ENCODE measurements at regions not wholly inside any gene's neighbourhood (a gene's known extent, or its start where the extent isn't known, plus 50 kb on each side); places are given as distances from the start of the nearest gene placed in this dataset.
"Not testable (repeated sequence)": the region's sequence is repeated elsewhere in the genome, so short reads cannot be mapped to it uniquely, and the experiment has no call there.

DNA sequence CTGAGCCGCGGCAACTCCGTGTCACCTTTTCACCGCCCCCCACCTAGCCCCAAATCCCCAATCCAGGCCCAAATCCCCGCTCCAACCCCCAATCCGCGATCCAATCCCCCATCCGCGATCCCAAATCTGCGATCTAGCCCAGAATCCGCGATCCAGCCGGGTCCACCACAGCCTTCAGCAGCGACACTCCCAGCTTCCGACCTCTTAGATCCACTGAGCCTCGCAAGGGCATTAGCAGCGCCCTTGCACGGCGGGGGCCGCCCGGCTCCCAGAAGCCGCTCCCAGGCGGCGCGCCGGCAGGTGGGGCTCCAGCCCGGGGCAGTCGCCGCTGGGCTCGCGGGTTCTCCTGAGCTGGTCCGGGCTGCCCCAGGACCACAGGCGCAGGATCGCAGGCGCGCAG, 116.1 kb upstream of the TPTE start:
- not testable (repeated sequence) for DNase-seq (ENCODE audit: low read depth, low spot score)

DNA sequence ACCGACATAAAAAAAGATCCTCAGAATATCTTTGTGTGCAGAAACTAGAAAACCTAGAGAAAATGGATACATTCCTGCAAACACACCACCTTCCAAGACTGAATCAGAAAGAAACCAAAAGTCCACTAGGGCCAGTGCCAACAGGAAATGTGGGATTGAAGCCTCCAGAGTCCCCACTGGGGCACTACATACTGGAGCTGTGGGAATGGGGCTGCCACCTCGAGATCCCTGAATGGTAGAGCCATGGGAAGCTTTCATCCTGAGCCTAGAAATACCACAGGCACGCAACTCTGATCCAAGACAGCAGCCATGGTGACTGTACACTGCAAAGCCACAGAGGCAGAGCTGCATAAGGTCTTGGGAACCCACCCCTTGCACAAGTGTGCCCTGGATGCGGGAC, 111.6 kb upstream of the TPTE start:
- not testable (repeated sequence) for DNase-seq (ENCODE audit: low read depth, low spot score)

GRCh38 chr21:10410354-10410929, 110.9 kb upstream of the TPTE start:
- DNase-seq (ENCODE audit: low read depth, low spot score), result not testable (repeated sequence)

- not testable (repeated sequence) for DNase-seq (ENCODE audit: low read depth, low spot score)
These were observed 109.4 kb upstream of the TPTE start for GRCh38 chr21:10411776-10412526.

DNA sequence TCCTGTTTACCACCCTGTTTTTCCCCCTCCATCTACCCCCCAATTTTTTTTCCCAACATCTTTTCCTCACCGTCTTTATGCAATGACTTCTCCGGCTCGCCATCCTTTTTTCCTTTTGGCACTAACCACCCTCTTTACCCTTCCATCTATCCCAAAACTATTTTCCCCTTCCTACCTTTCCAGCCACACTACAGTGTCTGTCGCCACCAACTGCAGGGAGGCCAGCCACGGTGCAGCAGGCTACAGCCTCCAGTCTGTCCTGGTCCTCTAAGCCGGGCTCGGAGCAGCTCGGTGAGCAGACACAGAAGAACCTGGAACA, 108.5 kb upstream of the TPTE start:
- DNase-seq (ENCODE audit: low read depth, low spot score), result not testable (repeated sequence)

DNA sequence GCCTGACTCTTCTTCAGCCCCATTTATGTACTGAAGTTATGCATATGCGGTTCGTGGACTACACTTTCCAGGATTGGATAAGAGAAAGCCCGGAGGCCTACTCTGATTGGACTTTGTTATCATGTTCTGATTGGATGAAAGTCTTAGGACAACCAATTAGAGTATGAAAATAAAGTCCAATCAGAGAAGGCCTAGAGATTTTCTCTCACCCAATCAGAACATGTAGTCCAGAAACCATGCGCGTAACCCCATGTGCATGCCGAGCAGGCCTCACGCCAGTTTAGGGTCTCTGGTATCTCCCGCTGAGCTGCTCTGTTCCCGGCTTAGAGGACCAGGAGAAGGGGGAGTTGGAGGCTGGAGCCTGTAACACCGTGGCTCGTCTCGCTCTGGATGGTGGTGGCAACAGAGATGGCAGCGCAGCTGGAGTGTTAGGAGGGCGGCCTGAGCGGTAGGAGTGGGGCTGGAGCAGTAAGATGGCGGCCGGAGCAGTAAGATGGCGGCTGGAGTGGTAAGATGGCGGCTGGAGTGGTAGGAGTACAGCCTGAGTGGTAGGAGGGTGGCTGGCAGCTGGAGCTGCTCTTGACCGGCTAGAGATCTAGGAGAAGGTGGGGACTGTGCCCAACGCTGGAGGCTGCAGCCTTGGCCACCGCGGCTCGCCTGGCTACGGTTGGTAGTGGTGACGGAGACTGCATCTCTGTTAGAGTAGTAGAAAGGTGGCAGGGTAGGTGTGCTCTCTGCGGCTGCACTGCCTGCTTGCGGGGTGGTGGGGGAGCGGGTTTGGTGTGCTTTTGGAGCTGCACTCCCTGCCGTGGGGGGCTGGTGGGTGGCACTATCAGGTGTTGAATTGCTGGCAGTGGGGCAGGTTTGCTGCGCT, 107.9 kb upstream of the TPTE start:
- not testable (repeated sequence) for DNase-seq (ENCODE audit: low read depth, low spot score)

DNA sequence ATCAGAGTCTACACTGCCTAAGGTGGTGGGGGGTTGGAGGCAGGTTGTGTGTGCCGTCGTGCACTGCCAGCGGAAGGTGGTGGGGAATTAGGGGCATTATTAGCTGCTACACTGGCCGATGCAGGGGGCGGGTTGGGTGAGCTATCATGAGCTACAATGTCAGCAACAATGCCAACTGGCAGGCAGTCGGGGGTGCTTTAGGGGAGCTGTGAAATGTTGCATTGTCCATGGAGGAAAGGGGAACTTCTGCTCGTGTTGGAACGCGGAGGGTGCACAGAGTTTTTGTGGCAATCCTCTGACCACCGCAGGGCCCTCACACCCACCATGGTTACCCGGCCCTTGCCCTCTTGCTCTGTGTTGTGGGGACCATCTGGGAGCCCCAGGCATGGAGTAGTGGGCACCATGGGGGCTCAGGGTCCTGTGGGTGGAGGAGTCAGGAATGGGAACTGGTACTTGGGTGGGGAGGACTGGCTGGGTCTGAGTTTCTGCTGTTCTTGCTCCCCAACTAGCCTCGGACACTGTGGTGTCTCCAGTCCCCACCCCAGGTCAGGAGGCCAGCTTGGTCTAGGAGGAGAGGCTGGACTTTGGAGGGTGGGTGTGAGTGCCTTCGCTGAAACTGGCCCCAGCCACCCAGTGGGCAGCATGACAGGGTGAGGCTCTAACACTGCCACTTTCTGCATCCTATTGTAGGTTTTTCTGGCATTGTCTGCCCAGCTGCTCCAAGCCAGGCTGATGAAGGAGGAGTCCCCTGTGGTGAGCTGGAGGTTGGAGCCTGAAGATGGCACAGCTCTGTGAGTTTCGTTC, 107.1 kb upstream of the TPTE start:
- DNase-seq (ENCODE audit: low read depth, low spot score), result not testable (repeated sequence)

DNA sequence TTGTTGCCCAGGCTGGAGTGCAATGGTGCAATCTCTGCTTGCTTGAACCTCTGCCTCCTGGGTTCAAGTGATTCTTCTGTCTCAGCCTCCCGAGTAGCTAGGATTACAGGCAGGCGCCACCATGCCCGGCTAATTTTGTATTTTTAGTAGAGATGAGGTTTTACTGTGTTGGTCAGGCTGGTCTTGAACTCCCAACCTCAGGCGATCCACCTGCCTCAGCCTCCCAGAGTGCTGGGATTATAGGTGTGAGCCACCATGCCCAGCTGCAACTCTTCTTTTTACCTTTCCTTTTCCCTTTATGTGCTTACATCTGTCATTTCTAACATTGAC, 106.5 kb upstream of the TPTE start:
- DNase-seq (ENCODE audit: low read depth, low spot score), result not testable (repeated sequence)

DNA sequence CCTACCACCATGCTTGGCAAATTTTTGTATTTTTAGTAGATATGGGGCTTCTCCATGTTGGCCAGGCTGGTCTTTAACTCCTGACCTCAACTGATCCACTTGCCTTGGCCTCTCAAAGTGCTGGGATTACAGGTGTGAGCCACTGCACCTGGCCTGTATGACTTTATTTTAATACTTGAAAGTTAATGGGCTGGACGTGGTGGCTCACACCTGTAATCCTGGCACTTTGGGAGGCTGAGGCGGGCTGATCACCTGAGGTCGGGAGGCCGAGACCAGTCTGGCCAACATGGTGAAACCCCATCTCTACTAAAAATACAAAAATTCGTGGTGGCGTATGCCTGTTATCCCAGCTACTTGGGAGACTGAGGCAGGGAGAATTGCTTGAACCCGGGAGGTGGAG, 105.9 kb upstream of the TPTE start:
- DNase-seq (ENCODE audit: low read depth, low spot score), result not testable (repeated sequence)

GRCh38 chr21:10415859-10416258, 105.5 kb upstream of the TPTE start:
- not testable (repeated sequence) for DNase-seq (ENCODE audit: low read depth, low spot score)

GRCh38 chr21:10416691-10417447, 104.5 kb upstream of the TPTE start:
- DNase-seq (ENCODE audit: low read depth, low spot score), result not testable (repeated sequence)

GRCh38 chr21:10417551-10418002, 103.8 kb upstream of the TPTE start:
- DNase-seq (ENCODE audit: low read depth, low spot score), result not testable (repeated sequence)

DNA sequence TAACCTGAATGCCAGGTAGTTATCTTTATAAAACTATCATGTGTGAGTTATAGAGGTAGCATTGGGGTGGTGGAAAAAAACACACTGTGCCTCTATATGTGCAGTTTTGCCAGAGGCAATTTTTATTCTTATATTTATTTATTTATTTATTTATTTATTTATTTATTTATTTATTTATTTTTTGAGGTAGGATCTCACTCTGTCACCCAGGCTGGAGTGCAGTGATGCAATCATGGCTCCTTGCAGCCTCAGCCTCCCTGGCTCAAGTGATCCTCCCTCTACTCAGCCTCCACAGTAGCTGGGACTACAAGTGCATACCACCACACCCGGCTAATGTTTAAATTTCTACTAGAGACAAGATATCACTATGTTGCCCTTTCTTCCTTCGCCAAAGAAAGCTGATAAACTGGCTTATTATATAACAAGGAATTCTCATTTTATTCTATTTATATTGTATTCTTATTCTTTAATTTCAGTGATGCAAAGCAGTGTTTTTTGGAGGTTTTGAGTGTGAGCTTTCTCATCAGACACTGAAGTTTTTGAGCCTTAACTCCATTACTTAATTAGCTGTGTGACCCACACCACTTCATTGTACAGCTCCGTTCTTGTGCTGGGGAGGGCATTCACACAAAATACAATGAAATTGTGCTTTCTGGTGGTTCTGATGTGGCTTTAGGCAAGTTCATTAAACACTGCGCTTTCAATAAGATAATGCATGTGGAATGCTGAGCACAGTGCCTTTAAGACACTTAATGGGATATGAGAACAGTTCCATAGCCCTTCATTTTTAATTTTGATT, 102.9 kb upstream of the TPTE start:
- not testable (repeated sequence) for DNase-seq (ENCODE audit: low read depth, low spot score)

DNA sequence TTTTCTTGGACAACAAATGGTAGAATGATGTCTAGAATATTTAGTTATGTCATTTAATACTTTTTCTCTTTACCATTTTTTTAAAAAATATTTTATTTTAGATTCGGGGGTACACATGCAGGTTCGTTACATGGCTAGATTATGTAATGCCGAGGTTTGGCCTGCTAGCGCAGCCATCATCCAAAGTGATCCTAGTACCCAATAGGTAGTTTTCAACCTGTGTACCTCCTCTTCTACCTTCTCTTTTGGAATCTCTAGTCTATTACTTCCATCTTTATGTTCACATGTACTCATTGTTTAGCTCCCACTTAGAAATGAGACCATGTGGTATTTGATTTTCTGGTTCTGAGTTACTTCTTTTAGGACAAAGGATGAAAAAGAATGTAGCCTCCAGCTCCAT, 100.2 kb upstream of the TPTE start:
- not testable (repeated sequence) for DNase-seq (ENCODE audit: low read depth, low spot score)

DNA sequence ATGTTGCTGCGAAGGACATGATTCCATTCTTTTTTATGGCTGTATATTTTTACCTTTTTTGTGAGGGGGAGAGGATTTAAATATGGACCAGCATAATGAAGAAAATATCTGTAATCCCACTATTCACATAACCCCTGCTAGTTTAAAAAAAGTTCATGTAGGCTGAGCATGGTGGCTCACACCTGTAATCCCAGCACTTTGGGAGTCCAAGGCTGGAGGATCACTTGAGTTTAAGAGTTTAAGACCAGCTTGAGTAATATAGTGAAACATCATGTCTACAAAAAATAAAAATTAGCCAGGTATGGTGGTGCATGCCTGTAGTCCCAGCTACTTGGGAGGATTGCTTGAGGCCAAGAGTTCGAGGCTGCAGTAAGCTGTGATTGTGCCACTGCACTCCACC, 99.8 kb upstream of the TPTE start:
- not testable (repeated sequence) for DNase-seq (ENCODE audit: low read depth, low spot score)

DNA sequence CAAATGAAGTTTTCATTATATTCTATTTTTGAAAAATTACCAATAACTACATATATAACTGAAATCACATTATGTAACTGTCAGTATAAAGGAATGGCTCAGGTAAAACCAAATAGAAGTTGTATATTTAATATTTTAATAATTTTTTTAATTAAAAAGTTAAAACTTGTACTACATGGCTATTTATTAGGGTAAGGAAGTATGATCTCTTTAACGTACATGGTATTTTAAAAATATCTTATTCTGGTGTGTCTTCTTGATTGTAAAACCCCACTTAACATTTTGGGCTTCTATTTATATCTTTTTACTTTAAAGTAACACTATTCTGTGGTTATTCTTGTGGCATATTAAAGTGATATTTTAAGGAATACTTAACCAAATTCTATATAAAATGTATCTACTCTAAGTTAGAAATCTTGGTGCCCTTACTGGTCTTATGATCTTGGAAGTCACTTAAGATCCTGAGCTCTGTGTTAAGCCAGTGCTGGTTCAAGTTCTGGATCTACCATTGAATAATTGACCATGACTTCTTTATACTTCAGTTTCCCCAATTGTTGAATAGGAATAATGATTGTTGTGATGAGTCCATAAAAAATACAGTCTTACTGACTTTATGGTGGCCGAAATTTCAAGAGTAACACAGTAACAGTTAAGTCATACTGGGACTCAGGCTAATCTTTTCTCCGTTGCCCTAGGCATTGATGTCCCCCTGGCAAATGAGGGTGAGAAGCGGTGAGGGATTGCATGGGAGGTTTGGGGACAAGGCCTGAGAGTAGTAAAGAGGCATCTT, 97.1 kb upstream of the TPTE start:
- not testable (repeated sequence) for DNase-seq (ENCODE audit: low read depth, low spot score)

DNA sequence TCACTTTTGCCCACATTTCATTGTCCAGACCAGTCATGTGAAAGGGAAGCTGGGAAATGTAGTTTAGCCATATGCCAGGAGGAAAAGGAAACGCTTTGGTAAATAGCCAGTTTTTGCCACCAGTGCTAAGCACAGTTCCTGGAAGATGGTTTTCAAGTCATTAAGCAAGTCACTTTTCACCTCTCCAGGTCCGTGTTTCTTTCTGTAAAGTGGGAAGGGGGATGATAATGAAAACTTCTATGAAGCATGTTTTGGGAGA, 96.6 kb upstream of the TPTE start:
- not testable (repeated sequence) for DNase-seq (ENCODE audit: low read depth, low spot score)

DNA sequence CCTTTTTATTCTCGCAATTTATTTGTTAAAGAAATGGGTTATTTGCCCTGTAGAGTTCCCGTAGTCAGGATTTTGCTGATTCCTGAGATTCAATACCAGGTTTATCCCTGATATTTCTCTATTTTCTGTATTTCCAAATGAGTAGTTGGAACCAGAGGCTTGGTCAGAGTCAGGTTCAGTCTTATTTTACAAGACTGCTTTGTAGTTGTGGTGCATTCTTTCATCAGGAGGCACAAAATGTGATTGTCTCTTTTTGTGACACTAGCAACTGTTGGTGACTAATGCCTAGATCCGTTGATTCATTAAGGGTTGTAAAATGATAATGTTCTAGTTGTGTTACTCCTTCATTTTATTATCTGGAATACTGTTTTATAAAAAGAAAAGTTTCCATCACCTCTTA, 95.5 kb upstream of the TPTE start:
- DNase-seq (ENCODE audit: low read depth, low spot score), result no peak

DNA sequence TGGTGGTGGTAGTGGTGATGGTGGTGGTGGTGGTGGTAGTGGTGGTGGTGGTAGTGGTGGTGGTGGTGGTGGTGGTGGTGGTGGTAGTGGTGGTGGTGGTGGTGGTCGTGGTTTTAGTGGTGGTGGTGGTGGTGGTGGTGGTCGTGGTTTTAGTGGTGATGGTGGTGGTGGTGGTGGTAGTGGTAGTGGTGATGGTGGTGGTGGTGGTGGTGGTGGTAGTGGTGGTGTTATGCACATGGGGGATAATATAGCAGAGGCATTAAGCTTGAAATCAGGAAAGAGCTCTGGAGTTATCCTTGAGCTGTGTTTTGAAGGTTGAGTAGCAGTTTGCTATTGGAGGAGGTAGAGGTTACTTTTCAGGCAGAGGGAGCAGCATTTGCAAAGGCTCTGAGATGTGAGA, 94.6 kb upstream of the TPTE start:
- DNase-seq (ENCODE audit: low read depth, low spot score), result not testable (repeated sequence)

- DNase-seq (ENCODE audit: low read depth, low spot score), result not testable (repeated sequence)
These were observed 94.1 kb upstream of the TPTE start for GRCh38 chr21:10427277-10427676.

Measured in brain pericyte (primary cell).